ENCODE measurements at regions not wholly inside any gene's neighbourhood (a gene's known extent, or its start where the extent isn't known, plus 50 kb on each side); places are given as distances from the start of the nearest gene placed in this dataset.

DNA sequence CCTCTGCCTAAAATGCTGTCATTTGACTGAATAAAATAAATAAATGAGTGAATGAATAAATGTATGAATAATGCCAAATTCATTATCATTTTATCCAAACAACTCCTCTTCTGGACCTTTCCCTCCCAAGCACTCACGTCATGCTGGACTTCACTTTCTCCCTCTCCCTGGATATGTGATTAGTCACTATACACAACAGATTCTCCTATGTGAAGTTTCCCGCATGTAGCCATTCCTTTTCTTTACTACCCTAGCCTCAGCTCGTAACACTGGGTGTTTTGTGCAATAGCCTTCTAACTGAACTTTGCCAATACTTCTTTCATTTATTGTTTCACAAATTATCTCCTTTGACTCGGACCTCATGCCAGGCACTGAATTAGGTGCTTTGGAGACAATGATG lies 87.6 kb upstream of the IL6 start:
- POLR2A ChIA-PET = interaction anchor here (0.9 kb wide), 1 partner anchor 78 kb away, joined by 3 read pairs; no protein-coding TSS in a partner anchor
- DNase-seq (ENCODE audit: low read depth, low spot score) = peak; percentile 78
- peak overlapping the region; percentile 47 for H3K27ac ChIP-seq (ENCODE audit: low read depth, low read length)

GRCh38 chr7:22635349-22635748 lies 91.7 kb upstream of the IL6 start:
- no peaks in the 10 kb centered on the region for H3K9me3 ChIP-seq (ENCODE audit: control insufficient read depth, insufficient read depth, low read length)
- TF ChIP-seq, protein P1, sequence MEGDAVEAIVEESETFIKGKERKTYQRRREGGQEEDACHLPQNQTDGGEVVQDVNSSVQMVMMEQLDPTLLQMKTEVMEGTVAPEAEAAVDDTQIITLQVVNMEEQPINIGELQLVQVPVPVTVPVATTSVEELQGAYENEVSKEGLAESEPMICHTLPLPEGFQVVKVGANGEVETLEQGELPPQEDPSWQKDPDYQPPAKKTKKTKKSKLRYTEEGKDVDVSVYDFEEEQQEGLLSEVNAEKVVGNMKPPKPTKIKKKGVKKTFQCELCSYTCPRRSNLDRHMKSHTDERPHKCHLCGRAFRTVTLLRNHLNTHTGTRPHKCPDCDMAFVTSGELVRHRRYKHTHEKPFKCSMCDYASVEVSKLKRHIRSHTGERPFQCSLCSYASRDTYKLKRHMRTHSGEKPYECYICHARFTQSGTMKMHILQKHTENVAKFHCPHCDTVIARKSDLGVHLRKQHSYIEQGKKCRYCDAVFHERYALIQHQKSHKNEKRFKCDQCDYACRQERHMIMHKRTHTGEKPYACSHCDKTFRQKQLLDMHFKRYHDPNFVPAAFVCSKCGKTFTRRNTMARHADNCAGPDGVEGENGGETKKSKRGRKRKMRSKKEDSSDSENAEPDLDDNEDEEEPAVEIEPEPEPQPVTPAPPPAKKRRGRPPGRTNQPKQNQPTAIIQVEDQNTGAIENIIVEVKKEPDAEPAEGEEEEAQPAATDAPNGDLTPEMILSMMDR (IDR thresholded peaks at IDR 0.05; ENCODE audit: low read depth, low read length) = no peak
- ChIA-PET POLR2A (no interaction called here), CTCF (interaction anchor here (0.8 kb wide), 1 partner anchor 420 kb away, joined by 3 read pairs; no protein-coding TSS in a partner anchor)
- no peak overlapping the region for H3K27ac ChIP-seq (ENCODE audit: low read depth, low read length)
- no peak overlapping the region for H3K4me3 ChIP-seq (ENCODE audit: low read depth, low read length)
- no peaks in the 10 kb centered on the region for H3K27me3 ChIP-seq (ENCODE audit: control insufficient read depth, insufficient read depth, low read length)
- DNase-seq (ENCODE audit: low read depth, low spot score) = no peak

More for the DNA sequence above, 87.6 kb upstream of the IL6 start:
- Histone ChIP-seq H3K4me3 (ENCODE audit: low read depth, low read length) (no peak overlapping the region), H3K9me3 (ENCODE audit: control insufficient read depth, insufficient read depth, low read length) (peaks cover 1% of the 10 kb centered on the region; the same call in 1 of the 2 replicates), H3K27me3 (ENCODE audit: control insufficient read depth, insufficient read depth, low read length) (no peaks in the 10 kb centered on the region)
- TF ChIP-seq, protein P1 (IDR thresholded peaks at IDR 0.05; ENCODE audit: low read depth, low read length) = no peak
- CTCF ChIA-PET = interaction anchor here (0.9 to 1.2 kb wide), 2 partner anchors 79 to 416 kb away, joined by 3 read pairs; no protein-coding TSS in a partner anchor

- POLR2A ChIA-PET = no interaction called here
These were observed 93.0 kb upstream of the IL6 start for GRCh38 chr7:22633954-22634474.

DNA sequence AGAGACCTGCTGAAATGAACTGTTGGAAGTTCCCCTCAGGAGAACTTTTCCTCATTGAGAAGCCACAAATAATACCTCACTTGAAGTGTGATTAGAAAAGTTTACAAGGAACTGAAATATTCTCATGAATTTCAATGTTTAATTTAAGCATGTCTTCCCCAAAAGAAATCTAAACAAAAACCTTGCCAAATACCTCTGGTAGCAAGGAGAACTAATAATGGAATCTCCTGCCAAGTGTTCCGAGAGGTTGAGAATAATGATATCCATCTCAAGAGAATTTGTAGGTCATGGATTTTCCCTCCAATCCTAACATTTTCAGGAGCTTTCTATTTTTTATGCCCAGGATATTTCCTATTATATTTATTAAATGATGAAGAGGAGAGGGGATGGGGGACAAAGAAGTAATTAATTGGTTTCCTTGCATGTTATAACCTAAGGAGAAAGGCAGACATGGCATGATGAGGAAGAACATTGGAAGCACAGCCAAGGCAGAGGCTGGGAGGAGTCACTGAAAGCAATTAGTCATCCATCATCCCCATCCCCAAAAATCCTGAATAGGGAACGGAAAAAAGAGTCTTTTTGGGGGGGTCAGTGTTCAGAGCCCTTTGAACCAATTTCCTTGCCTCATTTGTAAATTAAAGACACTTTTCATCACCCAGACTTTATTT lies 93.6 kb upstream of the IL6 start:
- Histone ChIP-seq H3K27me3 (ENCODE audit: control insufficient read depth, insufficient read depth, low read length) (no peaks in the 10 kb centered on the region), H3K4me3 (ENCODE audit: low read depth, low read length) (no peak overlapping the region), H3K9me3 (ENCODE audit: control insufficient read depth, insufficient read depth, low read length) (no peaks in the 10 kb centered on the region), H3K27ac (ENCODE audit: low read depth, low read length) (no peak overlapping the region)
- TF ChIP-seq, protein P1 (IDR thresholded peaks at IDR 0.05; ENCODE audit: low read depth, low read length) = no peak
- ChIA-PET POLR2A (no interaction called here), CTCF (interaction anchor here (1.3 kb wide), 1 partner anchor 92 kb away, joined by 3 read pairs; no protein-coding TSS in a partner anchor)
- DNase-seq (ENCODE audit: low read depth, low spot score) = no peak

More at GRCh38 chr7:22633954-22634474, 93.0 kb upstream of the IL6 start:
- CTCF ChIA-PET = interaction anchor here (1.3 kb wide), 1 partner anchor 91 kb away, joined by 3 read pairs; no protein-coding TSS in a partner anchor
- Histone ChIP-seq H3K9me3 (ENCODE audit: control insufficient read depth, insufficient read depth, low read length) (no peaks in the 10 kb centered on the region), H3K27ac (ENCODE audit: low read depth, low read length) (no peak overlapping the region), H3K27me3 (ENCODE audit: control insufficient read depth, insufficient read depth, low read length) (no peaks in the 10 kb centered on the region), H3K4me3 (ENCODE audit: low read depth, low read length) (no peak overlapping the region)
- DNase-seq (ENCODE audit: low read depth, low spot score) = no peak
- TF ChIP-seq, protein P1 (IDR thresholded peaks at IDR 0.05; ENCODE audit: low read depth, low read length) = no peak

DNA sequence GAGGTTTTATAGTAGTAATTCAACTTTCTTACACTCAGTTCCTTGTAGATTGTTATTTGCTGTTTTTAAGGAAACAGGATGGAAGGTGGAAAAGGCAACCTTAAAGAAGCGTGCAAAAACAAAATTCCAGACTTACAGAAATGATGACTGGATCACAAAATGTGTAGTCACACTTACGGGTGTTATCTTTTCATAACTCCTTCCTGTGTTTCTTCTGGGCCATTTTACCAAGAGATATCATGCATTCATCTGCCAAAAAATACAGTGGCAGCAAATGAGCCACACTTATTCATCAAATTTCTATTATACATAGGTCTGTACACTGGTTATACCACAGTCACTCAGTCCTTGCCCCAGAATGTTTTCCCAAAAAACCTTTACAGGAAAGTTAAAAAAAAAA lies 94.3 kb upstream of the IL6 start:
- ChIA-PET CTCF (interaction anchor here (0.6 to 1.5 kb wide), 2 partner anchors 94 to 221 kb away, joined by 5 to 6 read pairs; partner anchors contain the start of gene IL6), POLR2A (no interaction called here)
- TF ChIP-seq, protein P1 (IDR thresholded peaks at IDR 0.05; ENCODE audit: low read depth, low read length) = no peak
- H3K9me3 ChIP-seq (ENCODE audit: control insufficient read depth, insufficient read depth, low read length) = no peaks in the 10 kb centered on the region
- no peaks in the 10 kb centered on the region for H3K27me3 ChIP-seq (ENCODE audit: control insufficient read depth, insufficient read depth, low read length)
- no peak overlapping the region for H3K4me3 ChIP-seq (ENCODE audit: low read depth, low read length)
- no peak overlapping the region for H3K27ac ChIP-seq (ENCODE audit: low read depth, low read length)
- no peak for DNase-seq (ENCODE audit: low read depth, low spot score)

Data from AG04450 (cell line).